ENCODE measurements at regions not wholly inside any gene's neighbourhood (a gene's known extent, or its start where the extent isn't known, plus 50 kb on each side); places are given as distances from the start of the nearest gene placed in this dataset.

DNA sequence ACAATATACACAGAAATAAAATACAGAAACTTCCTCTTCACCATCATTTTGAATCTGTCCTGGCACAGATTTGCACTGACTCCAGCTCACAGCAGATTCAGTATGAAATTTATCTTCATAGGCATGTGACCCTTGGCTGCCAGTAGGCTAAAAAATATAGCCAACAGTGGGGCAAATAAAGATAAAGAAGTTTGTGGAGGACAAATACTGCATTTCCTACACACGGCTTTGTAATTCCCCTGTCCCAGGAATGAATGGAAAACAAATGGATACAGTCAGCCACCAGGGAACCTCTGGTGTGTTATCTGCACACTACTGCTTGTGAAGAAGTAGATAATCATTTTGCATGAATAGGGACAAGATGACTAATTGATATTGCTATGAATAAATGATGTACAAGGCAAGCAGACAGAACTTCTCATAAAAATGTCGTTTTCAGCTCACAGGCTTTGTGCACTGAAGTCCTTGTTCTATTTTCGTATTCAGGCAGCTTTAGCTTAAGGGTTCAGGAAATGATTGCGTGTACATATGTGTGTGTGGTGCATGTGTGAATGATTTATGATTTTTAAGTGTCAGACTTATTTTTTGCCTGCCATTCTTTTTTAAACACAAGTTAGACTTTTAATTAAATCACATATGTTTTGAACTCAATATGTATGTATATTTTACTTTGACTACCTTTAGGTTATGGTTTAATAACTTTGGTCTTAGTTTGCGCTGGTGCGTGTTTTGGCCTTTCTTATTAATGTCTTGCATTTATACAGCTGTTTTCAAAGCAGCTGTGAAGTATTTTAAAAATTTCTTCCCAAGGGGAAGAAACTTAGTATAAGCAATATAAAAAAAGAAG is 543.8 kb upstream of the JAG1 start:
- DNase-seq (ENCODE audit: low spot score): no peak

DNA sequence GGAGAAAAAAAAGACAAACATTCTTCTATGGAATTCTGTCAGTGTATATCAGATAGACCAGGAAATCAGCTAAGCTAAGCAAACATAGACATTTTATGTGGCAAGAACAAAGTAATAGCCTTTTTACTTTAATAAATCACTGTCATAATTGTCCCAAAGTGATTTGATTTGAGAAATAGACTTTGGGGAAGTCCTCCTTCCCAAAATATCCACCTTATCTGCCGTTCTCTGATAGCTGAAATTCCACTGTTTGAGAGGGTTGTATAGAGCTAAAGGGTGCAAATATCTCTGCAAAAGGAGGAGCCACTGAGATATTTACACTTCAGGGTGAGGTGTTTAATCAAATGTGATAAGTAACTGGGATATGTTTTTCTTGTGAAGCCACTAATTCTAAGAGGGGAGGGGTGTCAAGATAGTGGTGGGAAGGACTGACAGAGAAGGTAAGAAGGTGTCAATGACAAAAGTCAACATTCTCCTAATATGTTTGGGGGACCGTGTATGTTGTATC is 544.4 kb upstream of the JAG1 start:
- no peak for DNase-seq (ENCODE audit: low spot score)

DNA sequence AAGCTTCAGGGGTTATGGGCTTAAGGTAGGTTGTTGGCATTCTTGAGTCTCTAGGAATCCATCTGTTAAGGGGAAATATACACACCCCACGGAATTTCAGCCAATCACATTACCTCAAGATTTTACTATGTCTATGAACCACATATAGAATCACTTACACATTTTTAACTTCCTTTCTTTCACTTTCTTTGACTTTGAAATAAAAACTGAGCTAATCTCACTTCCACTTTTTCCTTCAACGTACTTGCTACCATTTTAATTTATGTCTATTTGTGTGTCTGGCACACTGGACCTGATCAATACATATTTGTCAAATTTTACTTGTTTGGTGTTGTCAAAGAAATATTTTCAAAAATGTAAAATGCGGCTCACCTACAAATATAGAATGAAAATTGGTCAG is 545.4 kb upstream of the JAG1 start:
- DNase-seq (ENCODE audit: low spot score): no peak

DNA sequence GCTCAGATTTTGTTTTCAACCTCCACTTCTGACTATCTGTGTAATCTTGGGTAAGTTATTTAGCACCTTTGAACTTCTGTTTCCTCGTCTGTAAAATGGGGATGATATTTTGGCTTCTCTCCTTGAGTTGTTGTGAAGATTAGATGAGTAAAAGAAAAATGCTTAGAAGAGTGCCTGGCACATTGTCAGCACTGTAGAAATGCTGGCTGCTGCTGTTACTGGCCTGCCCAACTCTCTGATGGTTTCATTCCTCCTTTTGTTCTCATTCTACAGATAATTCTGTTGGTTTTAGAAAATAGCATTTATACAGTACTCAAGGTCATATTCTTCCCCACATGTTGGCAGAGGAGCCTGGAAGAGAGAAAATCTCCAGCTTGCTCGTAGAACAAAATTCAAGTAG is 547.2 kb upstream of the JAG1 start:
- no peak for DNase-seq (ENCODE audit: low spot score)

DNA sequence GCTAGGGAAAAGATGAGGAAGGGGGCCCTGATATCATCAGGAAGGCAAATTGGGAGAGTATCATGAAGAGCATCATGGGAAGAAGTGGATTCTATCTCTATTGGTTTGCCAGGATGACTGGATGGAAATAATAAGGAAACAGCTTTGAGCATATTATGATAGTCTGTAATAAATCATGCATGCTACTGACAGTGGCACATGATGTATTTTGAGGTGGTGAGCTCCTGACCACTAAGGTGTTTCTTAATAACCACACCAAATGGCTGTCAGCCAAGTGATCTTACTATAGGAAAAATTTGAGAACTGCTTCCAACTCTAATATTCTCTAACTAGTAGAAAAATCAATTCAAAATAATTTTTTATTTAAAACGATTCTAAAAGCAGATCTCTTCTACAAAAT is 548.4 kb upstream of the JAG1 start:
- DNase-seq (ENCODE audit: low spot score): no peak

DNA sequence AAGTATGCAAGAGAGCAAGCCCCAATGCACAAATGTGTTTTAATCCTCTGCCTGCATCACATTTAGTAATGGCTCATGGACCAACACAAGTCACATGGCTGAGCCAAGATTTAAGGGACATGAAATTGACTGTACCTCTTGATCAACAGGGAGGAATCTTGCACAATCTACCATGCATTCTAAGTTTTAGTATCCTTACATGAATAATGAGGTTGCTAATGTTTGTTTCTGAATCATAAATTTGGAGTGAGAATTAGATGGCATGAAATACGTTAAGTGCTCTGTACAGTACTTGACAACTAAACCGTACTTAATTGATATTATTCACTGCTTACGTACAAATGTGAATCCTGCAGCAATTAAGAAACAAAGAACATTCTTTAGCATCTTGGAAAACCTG is 553.8 kb upstream of the JAG1 start:
- no peak for DNase-seq (ENCODE audit: low spot score)

DNA sequence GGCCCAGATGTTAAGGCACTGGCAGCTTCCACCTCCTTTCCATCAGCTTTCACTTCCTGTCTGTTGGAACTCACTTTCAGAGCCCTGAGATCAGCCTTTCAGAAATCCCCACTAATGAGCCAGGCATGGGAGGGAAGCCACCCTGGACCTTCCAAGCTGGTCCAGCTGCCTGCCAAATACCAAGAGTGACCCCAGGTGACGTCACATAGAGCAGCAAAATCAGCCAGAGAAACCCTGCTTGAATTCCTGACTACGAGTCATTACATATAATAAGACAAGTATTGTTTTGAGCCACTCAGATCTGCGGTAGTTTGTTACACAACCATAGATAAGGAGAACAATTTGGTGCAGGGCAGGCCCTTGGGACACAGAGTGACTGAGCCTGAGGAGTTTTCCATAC is 556.0 kb upstream of the JAG1 start:
- no peak for DNase-seq (ENCODE audit: low spot score)

DNA sequence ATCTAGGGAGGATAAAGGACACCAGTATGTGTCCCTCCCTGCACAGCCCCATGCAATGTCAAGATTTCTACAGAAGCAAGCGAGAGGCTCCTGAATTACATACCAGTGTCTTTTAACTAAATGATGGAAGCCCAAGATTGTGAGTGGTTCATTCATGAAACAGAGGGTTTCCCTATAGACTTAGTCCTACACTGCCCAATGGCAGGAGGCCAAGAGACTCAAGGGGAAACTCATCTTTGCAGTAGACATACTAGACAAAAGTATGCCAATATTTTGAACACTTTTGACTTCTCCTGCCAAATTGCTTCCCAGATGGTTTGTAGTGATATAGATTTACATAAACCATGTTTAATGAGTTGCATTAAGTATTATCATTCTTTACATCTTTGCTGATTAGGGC is 557.2 kb upstream of the JAG1 start:
- no peak for DNase-seq (ENCODE audit: low spot score)

DNA sequence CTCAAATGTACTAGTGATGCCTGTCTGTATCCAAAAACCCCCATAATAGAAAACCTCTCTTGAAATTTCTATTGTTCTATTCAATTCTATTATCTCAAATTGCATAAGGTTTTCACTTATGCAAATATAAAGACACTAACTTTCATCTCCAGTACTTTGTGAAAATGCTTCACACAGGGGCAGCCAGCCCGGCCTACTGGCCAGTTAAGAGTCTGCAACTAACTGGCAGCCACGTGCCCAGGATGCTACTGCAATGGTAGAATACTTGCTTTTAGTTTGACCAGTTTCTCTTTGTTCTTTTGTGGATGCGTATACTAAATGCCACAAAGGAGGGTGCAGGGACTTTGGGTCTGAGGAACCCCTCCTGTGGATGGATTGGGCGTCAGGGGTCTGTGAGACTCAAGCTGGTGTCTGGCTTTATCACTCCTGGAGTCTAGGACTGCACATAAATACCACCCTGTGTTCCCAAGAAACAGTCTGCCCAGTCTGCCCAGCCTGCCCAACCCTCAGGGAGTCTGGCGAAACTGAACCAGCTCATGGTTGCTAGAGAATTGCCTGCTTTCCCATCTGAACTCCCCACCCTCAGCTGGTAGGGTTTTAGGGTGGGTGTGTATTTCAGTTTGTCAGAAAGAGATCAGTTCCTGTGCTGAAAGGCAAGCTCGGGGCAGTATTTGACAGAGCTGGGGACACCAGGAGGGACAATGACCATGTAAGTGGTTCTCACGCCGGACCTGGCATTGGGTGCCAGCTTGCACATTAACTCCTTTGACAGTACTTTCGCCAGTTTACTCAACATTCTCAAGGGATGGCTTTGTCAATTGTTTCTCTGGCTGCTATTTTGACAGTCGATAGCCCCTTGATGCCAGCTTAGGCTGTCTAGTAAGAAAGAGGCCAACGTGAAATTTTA is 558.2 kb upstream of the JAG1 start:
- no peak for DNase-seq (ENCODE audit: low spot score)

DNA sequence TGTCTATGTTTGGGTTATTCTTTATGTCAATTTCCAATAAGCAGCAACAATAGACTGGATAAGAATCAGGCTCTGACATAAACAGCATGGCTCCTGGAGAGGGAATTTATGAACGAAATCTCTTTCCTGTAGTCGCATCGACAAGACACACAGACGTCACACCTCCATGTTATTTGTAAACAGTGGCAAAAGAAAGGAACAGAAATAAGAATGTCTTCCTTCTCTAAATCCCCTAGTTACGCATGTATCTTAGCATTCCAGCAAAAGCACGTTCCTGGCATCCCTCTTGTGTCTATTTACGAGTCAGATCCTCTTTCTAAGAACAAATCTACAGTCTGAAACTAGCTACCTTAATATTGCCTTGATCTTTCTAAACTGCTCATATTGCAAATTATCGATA is 559.1 kb upstream of the JAG1 start:
- no peak for DNase-seq (ENCODE audit: low spot score)

DNA sequence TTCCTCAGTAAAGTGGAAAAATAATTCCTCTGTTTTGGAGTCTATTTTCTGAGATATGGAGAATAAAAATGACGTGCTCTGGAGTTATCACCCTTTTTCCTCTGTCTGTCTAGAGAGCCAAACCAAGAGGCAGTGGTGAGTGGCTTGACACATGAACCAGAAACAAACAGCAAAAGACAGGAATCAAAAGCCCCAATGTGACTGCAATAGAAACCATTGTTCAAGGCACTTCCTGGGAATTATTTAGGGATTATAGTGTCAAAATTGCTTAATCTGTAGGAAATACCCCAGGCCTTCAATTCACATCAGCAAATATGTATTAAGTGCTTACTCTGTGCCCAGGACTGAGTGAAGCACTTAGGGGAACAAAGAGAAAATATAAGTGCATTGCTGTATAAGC is 560.4 kb upstream of the JAG1 start:
- DNase-seq (ENCODE audit: low spot score): no peak

DNA sequence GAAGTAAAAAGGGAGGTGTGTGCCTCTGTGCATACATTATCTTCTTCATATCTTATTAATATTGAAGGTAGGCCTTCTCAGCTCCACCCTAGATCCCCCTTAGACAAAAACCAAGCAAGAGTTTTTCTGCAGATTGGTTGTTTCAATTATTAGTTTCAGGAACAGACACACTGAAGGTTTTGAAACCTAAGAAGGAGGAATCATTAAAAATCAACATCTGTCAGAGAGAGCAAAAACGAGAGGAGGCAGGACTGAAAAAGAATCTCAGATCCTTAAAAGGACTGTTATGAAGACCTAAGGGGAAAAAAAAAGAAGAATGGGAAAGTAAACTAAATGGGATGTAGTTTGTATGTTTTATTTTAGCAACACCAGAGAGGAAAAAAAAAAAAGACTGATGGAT is 560.8 kb upstream of the JAG1 start:
- DNase-seq (ENCODE audit: low spot score): no peak

DNA sequence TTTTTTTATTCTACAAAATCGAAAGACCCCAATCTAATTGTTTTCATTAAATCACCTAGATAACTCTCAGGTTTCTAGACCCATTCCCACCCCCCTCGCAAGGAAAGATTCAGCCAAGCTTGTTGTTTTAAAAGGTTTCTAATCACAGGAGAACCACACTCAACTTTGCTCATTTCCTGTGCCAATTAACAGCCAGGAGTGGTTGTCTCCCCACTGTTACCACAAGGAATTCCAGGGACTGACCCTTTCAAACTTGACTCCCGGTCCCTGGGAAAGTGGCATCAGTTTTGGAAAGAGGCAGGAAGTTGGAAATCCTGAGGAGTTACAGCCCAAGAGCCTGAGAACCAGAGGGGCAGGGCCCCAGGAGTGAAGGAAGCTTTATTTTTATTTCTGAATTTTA is 561.3 kb upstream of the JAG1 start:
- no peak for DNase-seq (ENCODE audit: low spot score)

DNA sequence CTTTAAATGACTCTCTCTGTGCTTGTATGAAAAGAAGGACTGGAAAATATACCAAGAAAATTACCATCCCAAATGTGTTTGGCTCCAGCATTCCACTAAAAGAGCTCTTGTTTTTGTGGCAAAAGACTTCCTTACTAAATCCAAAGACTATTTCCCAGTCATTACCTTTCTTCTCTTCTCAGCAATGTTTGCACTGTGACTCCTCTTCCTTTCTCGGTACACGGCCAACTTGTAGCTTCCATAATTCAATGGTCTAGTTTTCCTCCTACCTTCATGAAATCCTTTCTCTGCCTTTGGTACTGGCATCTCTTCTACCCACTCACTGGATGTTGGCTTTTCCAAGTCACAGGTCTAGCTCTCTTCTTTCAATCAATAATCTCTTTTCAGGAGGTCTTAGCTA is 568.5 kb upstream of the JAG1 start:
- DNase-seq (ENCODE audit: low spot score): no peak

DNA sequence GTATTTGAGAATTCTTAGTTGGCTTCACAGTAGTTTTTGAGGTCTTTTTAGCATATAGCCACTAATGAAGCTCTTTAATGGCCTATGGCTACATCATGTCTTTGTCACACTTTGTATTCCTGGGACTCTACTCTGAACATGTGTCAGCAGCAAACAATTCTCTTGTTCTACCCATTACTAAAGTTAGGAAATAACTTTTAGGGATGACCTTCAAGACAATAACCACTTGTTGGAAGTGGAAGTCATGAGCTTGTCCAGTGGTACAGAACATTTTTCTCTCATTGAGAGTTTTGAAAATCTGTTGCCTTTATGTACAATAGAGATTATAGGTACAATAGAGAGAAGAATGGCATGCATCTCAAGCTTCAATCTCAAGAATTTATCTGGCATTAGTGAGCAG is 571.6 kb upstream of the JAG1 start:
- DNase-seq (ENCODE audit: low spot score): no peak

DNA sequence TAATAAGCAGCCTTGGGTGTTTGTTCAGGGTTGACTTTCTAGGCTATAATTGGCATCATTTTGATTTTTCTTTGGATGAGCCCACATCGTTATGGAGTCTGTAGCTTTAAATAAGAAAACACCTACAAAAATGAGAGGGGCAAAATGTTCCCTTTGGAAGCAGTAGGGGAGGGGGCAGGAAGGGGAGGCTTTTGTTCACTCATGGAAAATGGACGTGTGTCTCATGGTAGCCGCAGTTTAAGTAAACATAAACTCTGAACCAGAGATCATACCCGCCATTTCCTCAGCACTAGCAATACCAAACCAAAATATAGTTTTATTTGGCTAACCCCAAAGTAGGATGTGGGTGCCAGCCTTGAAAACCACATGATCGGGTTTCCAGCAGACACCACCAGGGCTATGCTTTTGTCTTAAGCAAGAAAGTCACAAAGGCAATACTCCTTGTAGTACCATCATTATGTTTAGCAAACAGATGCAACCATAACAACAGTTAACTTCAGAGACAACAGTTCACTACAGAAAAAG is 572.5 kb upstream of the JAG1 start:
- no peak for DNase-seq (ENCODE audit: low spot score)

DNA sequence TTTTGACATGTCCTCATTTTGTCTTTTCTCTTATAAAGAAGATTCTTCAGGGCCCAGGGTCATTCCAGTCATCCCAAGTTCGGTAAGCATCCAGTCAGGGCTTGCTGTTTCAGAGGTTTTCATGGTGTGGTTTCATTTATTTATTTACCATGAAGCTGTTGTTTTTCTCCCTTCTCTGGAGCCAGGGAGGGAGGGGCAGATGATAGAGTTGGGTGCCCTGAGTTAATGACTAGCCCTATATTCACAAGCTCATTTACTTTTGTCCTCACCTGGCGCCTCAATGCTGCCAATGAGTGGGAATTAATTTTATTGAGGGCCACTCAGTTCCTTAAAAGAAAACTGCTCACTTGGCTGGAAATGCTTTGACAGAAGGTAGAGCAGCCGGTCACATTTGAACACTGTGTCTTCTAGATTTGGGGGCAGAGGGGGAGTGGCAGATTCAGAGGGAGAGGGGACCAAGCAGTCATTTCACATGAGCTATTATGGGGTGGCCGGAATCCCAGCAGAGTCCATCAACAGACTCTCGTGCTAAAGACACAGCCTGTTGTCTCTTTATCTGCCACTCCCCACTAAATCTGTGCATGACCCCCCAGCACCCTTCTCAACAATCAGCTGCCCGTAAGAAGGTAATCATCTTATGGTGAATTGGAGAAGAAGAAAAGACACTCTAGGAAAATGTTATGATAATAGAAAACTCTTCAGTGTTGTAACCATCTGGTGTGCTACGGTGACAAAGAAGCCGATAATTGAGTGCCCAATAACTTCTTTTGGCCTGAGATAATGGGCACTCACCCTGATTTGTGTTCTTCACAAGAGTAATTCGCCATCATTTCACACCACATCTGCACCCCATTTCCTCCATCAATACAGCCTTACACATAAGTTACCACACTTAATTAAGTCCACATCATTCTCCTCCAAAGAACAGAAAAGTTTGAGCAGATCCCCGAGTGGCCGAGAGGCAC is 573.5 kb upstream of the JAG1 start:
- DNase-seq (ENCODE audit: low spot score): no peak

DNA sequence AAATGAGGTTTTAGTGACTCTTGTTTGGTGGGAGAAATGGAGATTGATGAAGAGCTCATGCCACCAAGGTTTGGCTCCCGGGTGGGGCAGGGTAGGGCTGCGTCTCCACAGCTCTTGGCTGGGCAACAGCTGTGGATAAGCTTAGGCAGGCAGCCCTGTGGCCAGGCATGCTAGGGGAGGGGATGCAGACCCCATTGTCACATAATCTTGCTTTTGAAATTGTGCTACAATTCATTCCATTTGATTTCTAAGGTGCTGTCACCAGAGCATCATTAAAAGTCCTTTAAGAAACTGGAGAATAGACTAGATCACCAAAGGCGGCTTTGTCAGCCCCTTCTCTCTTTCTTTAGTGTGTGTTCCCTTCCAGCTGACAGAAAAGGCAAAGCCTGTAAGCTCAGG is 574.2 kb upstream of the JAG1 start:
- no peak for DNase-seq (ENCODE audit: low spot score)

DNA sequence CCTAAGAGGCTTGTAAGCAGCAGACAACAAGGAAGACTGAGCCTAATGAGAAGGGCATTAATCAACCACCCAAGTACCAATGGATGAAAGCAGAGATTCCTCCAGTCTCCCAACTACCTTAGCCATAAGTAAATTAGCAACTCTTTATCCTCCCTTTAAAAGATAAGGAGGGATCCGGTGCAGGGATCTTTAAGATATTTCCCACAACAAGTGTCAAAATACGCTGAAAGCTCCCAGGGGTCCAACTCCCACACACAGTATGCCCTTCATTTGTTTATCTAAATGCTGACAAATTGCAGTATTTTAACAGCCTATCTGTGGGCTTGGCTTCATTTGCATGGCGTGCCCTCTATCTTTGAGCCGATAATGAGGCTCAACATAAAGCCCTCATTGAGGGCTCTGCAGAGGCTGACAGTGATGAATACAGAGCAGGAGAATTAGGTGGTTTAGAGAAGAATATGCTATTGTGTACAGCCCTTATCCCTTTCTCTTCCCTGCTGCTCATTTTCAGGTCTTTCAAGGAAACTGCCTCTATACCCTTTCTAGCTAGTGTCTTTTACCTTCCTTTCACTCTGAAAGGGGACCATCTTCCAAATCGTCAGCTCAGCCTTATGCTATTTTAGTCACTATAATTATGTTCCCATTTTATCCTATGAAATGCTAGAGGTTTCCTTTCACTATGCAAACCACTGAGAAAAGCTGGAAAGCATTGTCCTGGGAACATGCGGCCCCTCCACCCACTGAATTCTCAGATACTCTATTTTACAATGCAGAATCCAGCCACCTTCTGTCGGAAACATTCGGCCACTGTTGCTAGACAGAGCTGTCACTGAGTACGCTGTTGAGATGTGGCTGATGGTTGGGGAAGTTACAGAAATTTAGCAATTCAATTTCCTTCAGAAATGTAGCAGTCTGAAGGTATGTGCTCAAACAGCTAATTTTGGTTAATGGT is 575.2 kb upstream of the JAG1 start:
- DNase-seq (ENCODE audit: low spot score): no peak

DNA sequence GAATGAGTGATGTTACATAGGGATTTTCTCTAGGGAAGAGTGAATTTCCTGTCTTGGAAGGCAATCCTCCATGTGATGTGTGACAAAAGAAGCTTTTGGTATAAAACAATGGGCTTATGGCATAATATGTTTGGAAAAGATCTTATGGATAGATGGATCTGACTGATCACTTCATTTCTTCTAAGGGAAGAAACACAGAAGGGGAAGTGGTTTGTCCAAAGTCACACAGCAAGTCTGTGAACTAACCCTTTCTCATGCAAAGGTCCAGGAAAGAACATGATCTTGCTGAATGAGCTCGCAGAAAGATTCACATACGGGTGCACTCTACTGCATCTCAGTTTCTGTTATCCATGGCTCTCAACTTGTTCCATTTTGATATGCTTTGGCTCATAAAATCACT is 575.9 kb upstream of the JAG1 start:
- no peak for DNase-seq (ENCODE audit: low spot score)

DNA sequence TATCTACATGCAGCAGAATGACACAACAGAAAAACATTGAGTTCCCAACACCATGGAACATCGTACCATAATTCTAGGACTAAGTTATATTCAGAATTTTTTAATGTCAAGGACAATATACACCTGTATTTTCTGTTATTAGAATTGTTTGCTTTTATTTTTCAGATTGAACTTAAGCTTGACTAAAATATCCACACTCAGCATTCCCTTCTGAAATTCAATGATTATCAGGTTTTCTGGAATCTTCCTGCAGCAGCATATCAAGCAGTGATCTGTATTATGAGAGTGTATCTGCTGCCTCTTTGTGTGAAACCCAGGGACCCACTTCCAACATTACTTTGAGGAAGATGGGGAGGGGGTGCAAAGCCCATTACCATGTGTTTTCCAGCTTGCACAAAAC is 578.6 kb upstream of the JAG1 start:
- DNase-seq (ENCODE audit: low spot score): no peak
